Liver (tissue), 7 donors: ENCODE measurements at regions not wholly inside any gene's neighbourhood (a gene's known extent, or its start where the extent isn't known, plus 50 kb on each side); places are given as distances from the start of the nearest gene placed in this dataset.

ENCODE experiments used
- DNase-seq: peaks from one replicate; pipeline ENCODE4 v3.0.0-alpha.2; 2017; ENCODE audit warnings: low spot score
- H3K27ac ChIP-seq, 2 donors: one replicate each; pipeline ENCODE4 v1.7.0; 2013; ENCODE audit warnings: inconsistent platforms in 2 of 2, low read length in 2 of 2, control low read depth in 1 of 2, low read depth in 1 of 2, mild to moderate bottlenecking in 1 of 2
- H3K27me3 ChIP-seq, 4 donors: one replicate each; pipeline versions ENCODE4 v1.6.1 to v1.7.0; 2013; ENCODE audit warnings: low read length in 3 of 4, inconsistent platforms in 1 of 4, mild to moderate bottlenecking in 1 of 4, moderate library complexity in 1 of 4; ENCODE audit not compliant: control insufficient read depth in 4 of 4, insufficient read depth in 4 of 4
- H3K36me3 ChIP-seq, 4 donors: one replicate each; pipeline versions ENCODE4 v1.6.1 to v1.7.0; 2013; ENCODE audit warnings: low read length in 3 of 4, mild to moderate bottlenecking in 3 of 4, low read depth in 1 of 4, moderate library complexity in 1 of 4; ENCODE audit not compliant: control insufficient read depth in 4 of 4, insufficient read depth in 3 of 4
- H3K4me1 ChIP-seq, 4 donors: one replicate each; pipeline versions ENCODE4 v1.6.1 to v1.7.0; 2013; ENCODE audit warnings: low read length in 3 of 4, mild to moderate bottlenecking in 3 of 4, moderate library complexity in 1 of 4; ENCODE audit not compliant: control insufficient read depth in 4 of 4, insufficient read depth in 4 of 4
- H3K4me3 ChIP-seq, 3 donors: one replicate each; pipeline versions ENCODE4 v1.6.1 to v1.7.0; 2013; ENCODE audit warnings: low read length in 3 of 3, control low read depth in 1 of 3, low read depth in 1 of 3, mild to moderate bottlenecking in 1 of 3
- H3K9ac ChIP-seq, 2 donors: one replicate each; pipeline ENCODE4 v1.7.0; 2013; ENCODE audit warnings: low read length in 2 of 2, mild to moderate bottlenecking in 2 of 2, moderate library complexity in 2 of 2, control low read depth in 1 of 2, low read depth in 1 of 2
- H3K9me3 ChIP-seq, 4 donors: one replicate each; pipeline versions ENCODE4 v1.6.1 to v1.7.0; 2013; ENCODE audit warnings: low read length in 3 of 4; ENCODE audit not compliant: control insufficient read depth in 4 of 4
- EGR1 ChIP-seq, 2 donors: IDR thresholded peaks; 2 replicates each; pipeline ENCODE4 v1.6.1; 2016 to 2018; ENCODE audit warnings: antibody characterized with exemption in 2 of 2, low read depth in 2 of 2
- FOXA1 ChIP-seq: IDR thresholded peaks from 2 replicates; pipeline ENCODE4 v1.6.1; 2016; ENCODE audit warnings: antibody characterized with exemption
- FOXA2 ChIP-seq: IDR thresholded peaks from 2 replicates; pipeline ENCODE4 v1.6.1; 2016; ENCODE audit warnings: antibody characterized with exemption
- GABPA ChIP-seq, 2 donors: IDR thresholded peaks in 1 of 2; conservative IDR thresholded peaks in 1 of 2; 2 replicates each; pipeline ENCODE4 v1.6.1; 2016; ENCODE audit warnings: antibody characterized with exemption in 2 of 2, mild to moderate bottlenecking in 1 of 2, moderate library complexity in 1 of 2
- HNF4A ChIP-seq, 2 donors: conservative IDR thresholded peaks; 2 replicates each; pipeline ENCODE4 v1.6.1; 2016; ENCODE audit warnings: antibody characterized with exemption in 2 of 2, mild to moderate bottlenecking in 2 of 2
- HNF4G ChIP-seq: IDR thresholded peaks from 2 replicates; pipeline ENCODE4 v1.6.1; 2016; ENCODE audit warnings: antibody characterized with exemption
- JUND ChIP-seq, 2 donors: IDR thresholded peaks; 2 replicates each; pipeline ENCODE4 v1.6.1; 2016; ENCODE audit warnings: antibody characterized with exemption in 2 of 2
- MAX ChIP-seq: IDR thresholded peaks from 2 replicates; pipeline ENCODE4 v1.6.1; 2016; ENCODE audit warnings: antibody characterized with exemption
- NR2F2 ChIP-seq: IDR thresholded peaks from 2 replicates; pipeline ENCODE4 v1.6.1; 2016; ENCODE audit warnings: antibody characterized with exemption
- RAD21 ChIP-seq, 2 donors: IDR thresholded peaks; 2 replicates each; pipeline ENCODE4 v1.6.1; 2016; ENCODE audit warnings: antibody characterized with exemption in 2 of 2, mild to moderate bottlenecking in 2 of 2
- REST ChIP-seq: IDR thresholded peaks from 2 replicates; pipeline ENCODE4 v1.6.1; 2016; ENCODE audit warnings: antibody characterized with exemption, mild to moderate bottlenecking
- RXRA ChIP-seq, 2 donors: IDR thresholded peaks; 2 replicates each; pipeline ENCODE4 v1.6.1; 2017 to 2018; ENCODE audit warnings: antibody characterized with exemption in 2 of 2, mild to moderate bottlenecking in 1 of 2
- SP1 ChIP-seq: IDR thresholded peaks from 2 replicates; pipeline ENCODE4 v1.6.1; 2018; ENCODE audit warnings: antibody characterized with exemption, mild to moderate bottlenecking
- TAF1 ChIP-seq: conservative IDR thresholded peaks from 2 replicates; pipeline ENCODE4 v1.6.1; 2016; ENCODE audit warnings: antibody characterized with exemption, mild to moderate bottlenecking
- ZBTB33 ChIP-seq: IDR thresholded peaks from 2 replicates; pipeline ENCODE4 v1.6.1; 2016; ENCODE audit warnings: antibody characterized with exemption
- WGBS: extraction: QIAGEN DNeasy Blood & Tissue Kit; methylation state at CpG from one replicate; pipeline ENCODE4 v1.1.7; 2013; 5-methylcytosine and 5-hydroxymethylcytosine counted together
- donor health status: healthy.
- donor health status: healthy.
- donor health status: healthy.
- donor health status: healthy.

- TF ChIP-seq REST, result no peak
- TF ChIP-seq EGR1 (IDR thresholded peaks at IDR 0.05; ENCODE audit: low read depth in 2 of 2), result no peak
Observed at GRCh38 chr16:75805946-75806345, 79.7 kb upstream of the CPHXL start (continued).

GRCh38 chr16:75806487-75806886 is 80.2 kb upstream of the CPHXL start:
- Histone ChIP-seq H3K4me3 (no peak overlapping the region), H3K27me3 (peaks cover 0 to 2% (median 0%) of the 10 kb centered on the region in 4 donors), H3K4me1 (no peaks in the 10 kb centered on the region), H3K27ac (no peak overlapping the region), H3K9ac (no peak overlapping the region), H3K9me3 (no peaks in the 10 kb centered on the region), H3K36me3 (no peaks in the 10 kb centered on the region)
- DNase-seq, result no peak
- TF ChIP-seq TAF1, result no peak
- no peak for TF ChIP-seq HNF4A (conservative IDR thresholded peaks at IDR 0.05)
- no peak for TF ChIP-seq FOXA2
- no peak for TF ChIP-seq REST
- no peak for TF ChIP-seq NR2F2
- TF ChIP-seq GABPA (IDR thresholded peaks at IDR 0.05 in 1 of 2, conservative IDR thresholded peaks at IDR 0.05 in 1 of 2), result no peak
- no peak for TF ChIP-seq EGR1 (IDR thresholded peaks at IDR 0.05; ENCODE audit: low read depth in 2 of 2)
- no peak for TF ChIP-seq FOXA1
- no peak for TF ChIP-seq JUND (IDR thresholded peaks at IDR 0.05)
- TF ChIP-seq SP1, result no peak
- TF ChIP-seq RXRA (IDR thresholded peaks at IDR 0.05), result no peak
- no peak for TF ChIP-seq RAD21 (IDR thresholded peaks at IDR 0.05)
- TF ChIP-seq HNF4G, result no peak
- 81% methylated on average over 9 of the region's 9 CpGs for WGBS

GRCh38 chr16:75810342-75810741 is 84.1 kb upstream of the CPHXL start:
- no peak overlapping the region for H3K27ac ChIP-seq
- 77% methylated on average over 3 of the region's 3 CpGs for WGBS
- no peak for TF ChIP-seq RXRA (IDR thresholded peaks at IDR 0.05)
- TF ChIP-seq TAF1, result no peak
- TF ChIP-seq JUND (IDR thresholded peaks at IDR 0.05), result no peak
- TF ChIP-seq REST, result no peak
- no peak for TF ChIP-seq FOXA1
- TF ChIP-seq FOXA2, result no peak
- TF ChIP-seq HNF4A (conservative IDR thresholded peaks at IDR 0.05), result no peak
- TF ChIP-seq ZBTB33, result no peak
- TF ChIP-seq EGR1 (IDR thresholded peaks at IDR 0.05; ENCODE audit: low read depth in 2 of 2), result no peak
- TF ChIP-seq RAD21 (IDR thresholded peaks at IDR 0.05), result no peak
- no peak for TF ChIP-seq MAX

More at GRCh38 chr16:75810342-75810741, 84.1 kb upstream of the CPHXL start:
- no peaks in the 10 kb centered on the region for H3K4me1 ChIP-seq
- peaks cover 0 to 2% (median 0%) of the 10 kb centered on the region in 4 donors for H3K27me3 ChIP-seq
- H3K9me3 ChIP-seq, result no peaks in the 10 kb centered on the region
- H3K9ac ChIP-seq, result no peak overlapping the region
- H3K4me3 ChIP-seq, result no peak overlapping the region
- no peak for DNase-seq
- no peaks in the 10 kb centered on the region for H3K36me3 ChIP-seq
